Liver (tissue), 3 donors: ENCODE measurements at regions not wholly inside any gene's neighbourhood (a gene's known extent, or its start where the extent isn't known, plus 50 kb on each side); places are given as distances from the start of the nearest gene placed in this dataset.

ENCODE experiments used
- CTCF ChIP-seq: fragments of 150-350 bp; IDR thresholded peaks from 2 replicates; pipeline ENCODE4 v1.5.1; 2017; ENCODE audit warnings: improper control_type of control experiment, low read depth, low read length; ENCODE audit not compliant: missing input control
- HNF4A ChIP-seq, 2 donors: conservative IDR thresholded peaks; 2 replicates each; pipeline ENCODE4 v1.6.1; 2016; ENCODE audit warnings: antibody characterized with exemption in 2 of 2, mild to moderate bottlenecking in 2 of 2
- RXRA ChIP-seq, 2 donors: IDR thresholded peaks; 2 replicates each; pipeline ENCODE4 v1.6.1; 2017 to 2018; ENCODE audit warnings: antibody characterized with exemption in 2 of 2, mild to moderate bottlenecking in 1 of 2
- donor health status: healthy.
- donor health status: healthy.

DNA sequence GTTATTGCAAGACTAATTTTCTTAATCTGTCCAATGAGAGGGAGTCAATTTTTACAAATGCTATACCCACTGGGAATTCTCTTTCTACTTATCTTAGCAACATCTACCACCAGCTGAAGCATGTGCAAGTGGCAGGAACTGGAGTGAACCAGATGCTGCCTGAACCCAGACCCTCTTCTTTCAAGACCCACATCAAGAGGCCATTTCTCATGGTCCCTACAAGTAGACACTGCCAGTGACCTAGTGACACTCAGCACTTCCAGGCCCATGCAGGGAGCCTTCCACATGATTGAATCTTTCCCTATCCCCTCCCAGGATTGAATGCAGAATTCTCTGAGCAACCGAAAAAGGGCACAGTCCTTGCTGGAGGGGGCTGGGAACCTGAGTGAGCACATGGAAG, 148.2 kb upstream of the ADAMTS16 start:
- no peak for TF ChIP-seq CTCF
- no peak for TF ChIP-seq RXRA (IDR thresholded peaks at IDR 0.05)
- TF ChIP-seq HNF4A (conservative IDR thresholded peaks at IDR 0.05): no peak
